GM23338 (cell line): ENCODE measurements at regions not wholly inside any gene's neighbourhood (a gene's known extent, or its start where the extent isn't known, plus 50 kb on each side); places are given as distances from the start of the nearest gene placed in this dataset.

ENCODE experiments used
- EZH2 ChIP-seq: fragments of 200-600 bp; sonication (generic); IDR thresholded peaks from one replicate; pipeline ENCODE4 v1.8.0; 2017; ENCODE audit warnings: antibody characterized with exemption, mild to moderate bottlenecking, low read depth; ENCODE audit not compliant: unreplicated experiment
- EZH2phosphoT487 ChIP-seq: fragments of 200-600 bp; sonication (generic); IDR thresholded peaks from one replicate; pipeline ENCODE4 v1.8.1; 2018; ENCODE audit warnings: antibody characterized with exemption; ENCODE audit not compliant: unreplicated experiment
- POLR2AphosphoS5 ChIP-seq: IDR thresholded peaks from 2 replicates; pipeline ENCODE4 v1.6.1; 2016; ENCODE audit warnings: antibody characterized with exemption, low read depth
- TF ChIP-seq, protein P1 (sequence below), 2 experiments: fragments of 200-600 bp in 1 of 2; sonication (generic) in 1 of 2; conservative IDR thresholded peaks; 2 replicates each; pipeline versions ENCODE4 v1.5.1 to v1.6.1; 2016 to 2017; ENCODE audit warnings: antibody characterized with exemption in 2 of 2, low read depth in 2 of 2, mild to moderate bottlenecking in 2 of 2, moderate library complexity in 1 of 2

DNA sequence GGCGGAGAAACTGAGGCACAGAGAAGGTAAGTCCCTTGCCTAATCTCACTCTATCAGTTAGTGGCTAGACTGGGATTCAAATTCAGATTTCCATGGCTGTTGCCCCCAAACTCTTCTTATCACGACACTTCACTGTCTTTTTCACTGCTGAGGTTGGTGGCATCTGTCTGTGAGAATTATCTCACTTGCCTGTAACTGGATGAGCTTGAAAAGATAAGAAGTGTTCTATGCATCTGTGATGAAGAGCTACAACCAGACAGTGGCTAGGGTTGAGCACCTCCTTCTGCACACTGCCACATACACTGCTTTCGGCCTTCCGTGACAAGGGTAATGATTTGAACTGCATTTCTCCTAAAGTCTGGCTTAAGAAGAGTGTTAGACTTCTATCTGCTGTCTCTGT lies 107.9 kb upstream of the TEX13D start:
- TF ChIP-seq, protein P1, sequence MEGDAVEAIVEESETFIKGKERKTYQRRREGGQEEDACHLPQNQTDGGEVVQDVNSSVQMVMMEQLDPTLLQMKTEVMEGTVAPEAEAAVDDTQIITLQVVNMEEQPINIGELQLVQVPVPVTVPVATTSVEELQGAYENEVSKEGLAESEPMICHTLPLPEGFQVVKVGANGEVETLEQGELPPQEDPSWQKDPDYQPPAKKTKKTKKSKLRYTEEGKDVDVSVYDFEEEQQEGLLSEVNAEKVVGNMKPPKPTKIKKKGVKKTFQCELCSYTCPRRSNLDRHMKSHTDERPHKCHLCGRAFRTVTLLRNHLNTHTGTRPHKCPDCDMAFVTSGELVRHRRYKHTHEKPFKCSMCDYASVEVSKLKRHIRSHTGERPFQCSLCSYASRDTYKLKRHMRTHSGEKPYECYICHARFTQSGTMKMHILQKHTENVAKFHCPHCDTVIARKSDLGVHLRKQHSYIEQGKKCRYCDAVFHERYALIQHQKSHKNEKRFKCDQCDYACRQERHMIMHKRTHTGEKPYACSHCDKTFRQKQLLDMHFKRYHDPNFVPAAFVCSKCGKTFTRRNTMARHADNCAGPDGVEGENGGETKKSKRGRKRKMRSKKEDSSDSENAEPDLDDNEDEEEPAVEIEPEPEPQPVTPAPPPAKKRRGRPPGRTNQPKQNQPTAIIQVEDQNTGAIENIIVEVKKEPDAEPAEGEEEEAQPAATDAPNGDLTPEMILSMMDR (conservative IDR thresholded peaks at IDR 0.05; ENCODE audit: low read depth in 2 of 2): no peak
- TF ChIP-seq POLR2AphosphoS5 (no peak), EZH2 (no peak), EZH2phosphoT487 (no peak)
